GM18517 (cell line): ENCODE measurements at regions not wholly inside any gene's neighbourhood (a gene's known extent, or its start where the extent isn't known, plus 50 kb on each side); places are given as distances from the start of the nearest gene placed in this dataset.

Experiments used
- ATAC-seq: cut with Tn5 transposase; IDR thresholded peaks from one replicate; pipeline ENCODE4 v1.9.1; 2021; ENCODE audit warnings: mild to moderate bottlenecking, moderate library complexity; ENCODE audit not compliant: unreplicated experiment

- ATAC-seq: no peak
These were observed 454.7 kb upstream of the PRICKLE1 start for GRCh38 chr12:43044241-43044640.

GRCh38 chr12:43038991-43039390 lies 449.4 kb upstream of the PRICKLE1 start:
- ATAC-seq: no peak

GRCh38 chr12:43029971-43030370 lies 440.4 kb upstream of the PRICKLE1 start:
- no peak for ATAC-seq

- ATAC-seq: no peak
These were observed 439.3 kb upstream of the PRICKLE1 start for GRCh38 chr12:43028826-43029225.

GRCh38 chr12:43022838-43023237 lies 433.3 kb upstream of the PRICKLE1 start:
- ATAC-seq: no peak

GRCh38 chr12:43015090-43015737 lies 425.7 kb upstream of the PRICKLE1 start:
- no peak for ATAC-seq

- ATAC-seq: peak; percentile 94
These were observed 421.9 kb upstream of the PRICKLE1 start for GRCh38 chr12:43011383-43011926.

- no peak for ATAC-seq
These were observed 420.3 kb upstream of the PRICKLE1 start for GRCh38 chr12:43009846-43010240.

- ATAC-seq: no peak
These were observed 419.7 kb upstream of the PRICKLE1 start for GRCh38 chr12:43008953-43009845.

- ATAC-seq: no peak
These were observed 415.4 kb upstream of the PRICKLE1 start for GRCh38 chr12:43004908-43005307.

- no peak for ATAC-seq
These were observed 414.6 kb upstream of the PRICKLE1 start for GRCh38 chr12:43004141-43004540.

GRCh38 chr12:42996869-42997431 lies 407.4 kb upstream of the PRICKLE1 start:
- no peak for ATAC-seq

GRCh38 chr12:42992826-42993225 lies 403.3 kb upstream of the PRICKLE1 start:
- no peak for ATAC-seq

GRCh38 chr12:42990387-42990786 lies 400.8 kb upstream of the PRICKLE1 start:
- no peak for ATAC-seq

GRCh38 chr12:42987216-42987650 lies 397.7 kb upstream of the PRICKLE1 start:
- ATAC-seq: no peak

- ATAC-seq: no peak
These were observed 396.0 kb upstream of the PRICKLE1 start for GRCh38 chr12:42985506-42985905.

- ATAC-seq: no peak
These were observed 393.3 kb upstream of the PRICKLE1 start for GRCh38 chr12:42982828-42983227.

GRCh38 chr12:42981379-42981778 lies 391.8 kb upstream of the PRICKLE1 start:
- no peak for ATAC-seq

GRCh38 chr12:42980441-42980840 lies 390.9 kb upstream of the PRICKLE1 start:
- no peak for ATAC-seq

- ATAC-seq: no peak
These were observed 390.2 kb upstream of the PRICKLE1 start for GRCh38 chr12:42979746-42980145.

- ATAC-seq: no peak
These were observed 389.2 kb upstream of the PRICKLE1 start for GRCh38 chr12:42978708-42979107.
